Small intestine (tissue), 7 donors: ENCODE measurements at regions not wholly inside any gene's neighbourhood (a gene's known extent, or its start where the extent isn't known, plus 50 kb on each side); places are given as distances from the start of the nearest gene placed in this dataset.

ENCODE experiments used
- DNase-seq, 2 donors: peaks; one replicate each; pipeline versions ENCODE4 v3.0.0 to v3.0.0-alpha.2; 2013
- FAIRE-seq: peaks from 2 replicates; lab custom pipeline; 2012; peaks lifted over from hg19 to GRCh38; lab: Jason Lieb, UNC
- H3K27ac ChIP-seq, 3 donors: one replicate each; pipeline ENCODE4 v1.5.1; 2013; ENCODE audit warnings: low read length in 2 of 3, mild to moderate bottlenecking in 2 of 3, control low read depth in 1 of 3, inconsistent platforms in 1 of 3, low read depth in 1 of 3, moderate library complexity in 1 of 3
- H3K27me3 ChIP-seq, 3 donors: one replicate each; pipeline ENCODE4 v1.6.1; 2013; ENCODE audit warnings: low read length in 3 of 3, inconsistent platforms in 1 of 3; ENCODE audit not compliant: control insufficient read depth in 3 of 3, insufficient read depth in 3 of 3
- H3K36me3 ChIP-seq, 3 donors: one replicate each; pipeline ENCODE4 v1.6.1; 2013; ENCODE audit warnings: low read length in 3 of 3, inconsistent platforms in 1 of 3, low read depth in 1 of 3, mild to moderate bottlenecking in 1 of 3, moderate library complexity in 1 of 3; ENCODE audit not compliant: control insufficient read depth in 3 of 3, insufficient read depth in 2 of 3
- H3K4me1 ChIP-seq, 3 donors: one replicate each; pipeline ENCODE4 v1.6.1; 2013; ENCODE audit warnings: low read length in 2 of 3, inconsistent platforms in 1 of 3, low read depth in 1 of 3, mild to moderate bottlenecking in 1 of 3, moderate library complexity in 1 of 3; ENCODE audit not compliant: control insufficient read depth in 3 of 3, insufficient read depth in 2 of 3
- H3K4me3 ChIP-seq, 3 donors: one replicate each; pipeline ENCODE4 v1.5.1; 2013; ENCODE audit warnings: low read length in 3 of 3, control low read depth in 1 of 3, inconsistent platforms in 1 of 3, low read depth in 1 of 3, mild to moderate bottlenecking in 1 of 3, moderate library complexity in 1 of 3
- H3K9me3 ChIP-seq, 2 donors: one replicate each; pipeline ENCODE4 v1.6.1; 2013; ENCODE audit warnings: low read depth in 1 of 2, low read length in 1 of 2; ENCODE audit not compliant: control insufficient read depth in 2 of 2, insufficient read depth in 1 of 2
- WGBS, 3 donors: extraction: QIAGEN DNeasy Blood & Tissue Kit; methylation state at CpG; one replicate each; pipeline ENCODE4 v1.1.7; 2013; 5-methylcytosine and 5-hydroxymethylcytosine counted together
- donor health status: healthy with polysubstance abuse.
- donor health status: control.
- donor health status: control.
- donor health status: Bipolar disorder and iron deficiency.
- donor health status: healthy.

- no peak overlapping the region for H3K27ac ChIP-seq
- no peaks in the 10 kb centered on the region for H3K27me3 ChIP-seq
- DNase-seq (no peak), FAIRE-seq (no peak)
- H3K4me1 ChIP-seq = no peaks in the 10 kb centered on the region
- no peak overlapping the region for H3K4me3 ChIP-seq
- no peaks in the 10 kb centered on the region for H3K36me3 ChIP-seq
- H3K9me3 ChIP-seq = peaks cover 2 to 9% of the 10 kb centered on the region in 2 donors
- 66 to 86% (median 80%) methylated on average over 1 of the region's 1 CpG for WGBS, 3 donors
Measured at GRCh38 chr3:118097660-118098059, 937.0 kb downstream of the IGSF11 start.

- DNase-seq (no peak), FAIRE-seq (no peak)
- no peak overlapping the region for H3K4me3 ChIP-seq
- 29 to 58% (median 54%) methylated on average over 1 of the region's 1 CpG for WGBS, 3 donors
- H3K27ac ChIP-seq = no peak overlapping the region
- H3K27me3 ChIP-seq = no peaks in the 10 kb centered on the region
- no peaks in the 10 kb centered on the region for H3K4me1 ChIP-seq
- H3K9me3 ChIP-seq = no peaks in the 10 kb centered on the region
- no peaks in the 10 kb centered on the region for H3K36me3 ChIP-seq
Measured at GRCh38 chr3:118098827-118099226, 935.8 kb downstream of the IGSF11 start.

GRCh38 chr3:118101891-118102290, 932.8 kb downstream of the IGSF11 start:
- Histone ChIP-seq H3K4me1 (no peaks in the 10 kb centered on the region), H3K36me3 (no peaks in the 10 kb centered on the region), H3K27me3 (no peaks in the 10 kb centered on the region), H3K9me3 (no peaks in the 10 kb centered on the region), H3K4me3 (no peak overlapping the region), H3K27ac (no peak overlapping the region)
- no peak for DNase-seq
- no peak for FAIRE-seq
- 60 to 77% (median 62%) methylated on average over 2 of the region's 2 CpGs for WGBS, 3 donors

- no peak for FAIRE-seq
- Histone ChIP-seq H3K4me1 (no peaks in the 10 kb centered on the region), H3K27me3 (no peaks in the 10 kb centered on the region), H3K4me3 (no peak overlapping the region), H3K36me3 (no peaks in the 10 kb centered on the region), H3K27ac (no peak overlapping the region), H3K9me3 (no peaks in the 10 kb centered on the region)
- WGBS, 3 donors = 63 to 81% (median 63%) methylated on average over 2 of the region's 2 CpGs
- no peak for DNase-seq
Measured at GRCh38 chr3:118102737-118103136, 931.9 kb downstream of the IGSF11 start.

- FAIRE-seq = no peak
- Histone ChIP-seq H3K27me3 (no peaks in the 10 kb centered on the region), H3K27ac (no peak overlapping the region), H3K36me3 (no peaks in the 10 kb centered on the region), H3K4me3 (no peak overlapping the region), H3K4me1 (no peaks in the 10 kb centered on the region), H3K9me3 (no peaks in the 10 kb centered on the region)
- 55 to 75% (median 60%) methylated on average over 2 of the region's 2 CpGs for WGBS, 3 donors
- no peak for DNase-seq
Measured at GRCh38 chr3:118108201-118108600, 926.4 kb downstream of the IGSF11 start.

GRCh38 chr3:118108769-118109168, 925.9 kb downstream of the IGSF11 start:
- FAIRE-seq = no peak
- DNase-seq = no peak
- Histone ChIP-seq H3K27ac (no peak overlapping the region), H3K27me3 (no peaks in the 10 kb centered on the region), H3K4me3 (no peak overlapping the region), H3K9me3 (no peaks in the 10 kb centered on the region), H3K36me3 (no peaks in the 10 kb centered on the region), H3K4me1 (no peaks in the 10 kb centered on the region)
- WGBS, 3 donors = 63 to 80% (median 73%) methylated on average over 2 of the region's 2 CpGs

- Histone ChIP-seq H3K9me3 (no peaks in the 10 kb centered on the region), H3K4me3 (no peak overlapping the region), H3K4me1 (no peaks in the 10 kb centered on the region), H3K36me3 (no peaks in the 10 kb centered on the region), H3K27me3 (no peaks in the 10 kb centered on the region), H3K27ac (no peak overlapping the region)
- no peak for FAIRE-seq
- no peak for DNase-seq
- 80 to 92% (median 87%) methylated on average over 6 of the region's 6 CpGs for WGBS, 3 donors
Measured at GRCh38 chr3:118110211-118110610, 924.4 kb downstream of the IGSF11 start.

- no peaks in the 10 kb centered on the region for H3K9me3 ChIP-seq
- FAIRE-seq = no peak
- H3K27me3 ChIP-seq = no peaks in the 10 kb centered on the region
- no peak overlapping the region for H3K27ac ChIP-seq
- DNase-seq = no peak
- H3K4me3 ChIP-seq = no peak overlapping the region
- 54 to 71% (median 59%) methylated on average over 3 of the region's 3 CpGs for WGBS, 3 donors
- H3K4me1 ChIP-seq = no peaks in the 10 kb centered on the region
- no peaks in the 10 kb centered on the region for H3K36me3 ChIP-seq
Measured at GRCh38 chr3:118116991-118117390, 917.7 kb downstream of the IGSF11 start.

GRCh38 chr3:118126751-118127150, 907.9 kb downstream of the IGSF11 start:
- H3K27me3 ChIP-seq = no peaks in the 10 kb centered on the region
- no peaks in the 10 kb centered on the region for H3K9me3 ChIP-seq
- H3K4me1 ChIP-seq = no peaks in the 10 kb centered on the region
- H3K36me3 ChIP-seq = no peaks in the 10 kb centered on the region
- WGBS, 3 donors = 76 to 79% (median 77%) methylated on average over 2 of the region's 2 CpGs
- H3K4me3 ChIP-seq = no peak overlapping the region
- FAIRE-seq (no peak), DNase-seq (no peak)
- H3K27ac ChIP-seq = no peak overlapping the region
